ENCODE measurements at regions not wholly inside any gene's neighbourhood (a gene's known extent, or its start where the extent isn't known, plus 50 kb on each side); places are given as distances from the start of the nearest gene placed in this dataset.

GRCh38 chr13:90801621-90802020 lies 545.9 kb upstream of the MIR17HG start:
- ATAC-seq (no peak), DNase-seq (no peak)
- 75% methylated on average over 7 of the region's 7 CpGs for WGBS (ENCODE audit: insufficient coverage)
- H3K9me3 Mint-ChIP-seq = peaks cover 6 to 9% of the 10 kb centered on the region in 2 donors
- H3K27me3 ChIP-seq (ENCODE audit: control insufficient read depth, insufficient read depth, low read length) = no peaks in the 10 kb centered on the region
- no peaks in the 10 kb centered on the region for H3K27me3 Mint-ChIP-seq (ENCODE audit: low read depth in 2 of 2)
- no peak overlapping the region for H3K4me3 ChIP-seq (ENCODE audit: low read length)
- H3K9me3 ChIP-seq (ENCODE audit: control insufficient read depth, insufficient read depth, low read length) = peaks cover 3% of the 10 kb centered on the region
- H3K27ac ChIP-seq (ENCODE audit: low read length) = no peak overlapping the region
- H3K4me1 Mint-ChIP-seq = no peaks in the 10 kb centered on the region
- intact Hi-C loops (cut with micrococcal nuclease) = no loop called here
- H3K27ac Mint-ChIP-seq = no peak overlapping the region
- no peaks in the 10 kb centered on the region for H3K36me3 ChIP-seq (ENCODE audit: control insufficient read depth, insufficient read depth, low read length)
- TF ChIP-seq CTCF (IDR thresholded peaks at IDR 0.05) = no peak
- no peaks in the 10 kb centered on the region for H3K4me1 ChIP-seq (ENCODE audit: control insufficient read depth, insufficient read depth, low read length)
- H3K4me3 Mint-ChIP-seq = no peak overlapping the region
- no peaks in the 10 kb centered on the region for H3K36me3 Mint-ChIP-seq

- H3K4me3 ChIP-seq (ENCODE audit: low read length) = no peak overlapping the region
- WGBS (ENCODE audit: insufficient coverage) = no CpG with 5 or more reads among the region's 2 CpGs
- no peaks in the 10 kb centered on the region for H3K4me1 Mint-ChIP-seq
- H3K36me3 Mint-ChIP-seq = no peaks in the 10 kb centered on the region
- no peak for TF ChIP-seq CTCF (IDR thresholded peaks at IDR 0.05)
- H3K36me3 ChIP-seq (ENCODE audit: control insufficient read depth, insufficient read depth, low read length) = no peaks in the 10 kb centered on the region
- no peak for DNase-seq
- intact Hi-C loops (cut with micrococcal nuclease) = no loop called here
- H3K4me1 ChIP-seq (ENCODE audit: control insufficient read depth, insufficient read depth, low read length) = no peaks in the 10 kb centered on the region
- H3K4me3 Mint-ChIP-seq = no peak overlapping the region
- ATAC-seq = no peak
- H3K27ac ChIP-seq (ENCODE audit: low read length) = no peak overlapping the region
- H3K9me3 Mint-ChIP-seq = peaks cover 6 to 8% of the 10 kb centered on the region in 2 donors
- H3K27me3 ChIP-seq (ENCODE audit: control insufficient read depth, insufficient read depth, low read length) = no peaks in the 10 kb centered on the region
- H3K27me3 Mint-ChIP-seq (ENCODE audit: low read depth in 2 of 2) = no peaks in the 10 kb centered on the region
- H3K9me3 ChIP-seq (ENCODE audit: control insufficient read depth, insufficient read depth, low read length) = peaks cover 3% of the 10 kb centered on the region
- H3K27ac Mint-ChIP-seq = no peak overlapping the region
Observed at GRCh38 chr13:90803210-90803609, 544.3 kb upstream of the MIR17HG start.

DNA sequence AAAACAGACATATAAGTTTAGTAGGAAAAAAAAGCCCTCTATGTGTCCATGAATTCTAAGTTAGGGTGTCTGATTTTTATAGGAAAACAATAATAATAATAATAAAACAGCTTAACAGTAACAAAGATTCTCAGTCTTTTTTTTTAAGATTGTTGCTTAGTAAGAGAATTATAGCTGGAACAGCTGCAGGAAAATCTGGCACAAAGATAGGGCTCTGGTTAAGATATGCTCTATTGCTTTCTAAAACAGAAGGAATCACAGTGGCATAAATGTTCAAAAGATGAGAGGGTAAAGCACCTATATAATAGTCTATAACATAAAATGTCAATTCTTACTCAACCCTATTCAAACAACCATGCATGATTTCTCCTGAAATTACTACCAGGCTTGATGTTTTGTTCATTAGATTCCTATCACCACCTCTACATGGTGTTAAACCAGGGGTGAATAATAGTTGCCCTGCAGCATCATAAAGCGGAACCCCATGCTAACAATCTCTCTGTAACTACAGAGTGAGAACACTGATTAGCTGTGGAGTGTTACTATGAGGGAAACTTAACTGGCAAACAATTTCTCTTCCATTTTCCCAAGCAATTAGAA lies 541.4 kb upstream of the MIR17HG start:
- DNase-seq (no peak), ATAC-seq (no peak)
- no peaks in the 10 kb centered on the region for H3K36me3 Mint-ChIP-seq
- Histone ChIP-seq H3K9me3 (ENCODE audit: control insufficient read depth, insufficient read depth, low read length) (no peaks in the 10 kb centered on the region), H3K4me3 (ENCODE audit: low read length) (no peak overlapping the region), H3K27me3 (ENCODE audit: control insufficient read depth, insufficient read depth, low read length) (no peaks in the 10 kb centered on the region), H3K4me1 (ENCODE audit: control insufficient read depth, insufficient read depth, low read length) (no peaks in the 10 kb centered on the region), H3K36me3 (ENCODE audit: control insufficient read depth, insufficient read depth, low read length) (no peaks in the 10 kb centered on the region), H3K27ac (ENCODE audit: low read length) (no peak overlapping the region)
- H3K4me1 Mint-ChIP-seq = no peaks in the 10 kb centered on the region
- peaks cover 9 to 11% of the 10 kb centered on the region in 2 donors for H3K9me3 Mint-ChIP-seq
- H3K27me3 Mint-ChIP-seq (ENCODE audit: low read depth in 2 of 2) = no peaks in the 10 kb centered on the region
- WGBS (ENCODE audit: insufficient coverage) = no CpG with 5 or more reads among the region's 1 CpG
- H3K27ac Mint-ChIP-seq = no peak overlapping the region
- intact Hi-C loops (cut with micrococcal nuclease) = no loop called here
- H3K4me3 Mint-ChIP-seq = no peak overlapping the region
- TF ChIP-seq CTCF (IDR thresholded peaks at IDR 0.05) = no peak

- H3K9me3 ChIP-seq (ENCODE audit: control insufficient read depth, insufficient read depth, low read length) = no peaks in the 10 kb centered on the region
- no peak for ATAC-seq
- H3K27ac Mint-ChIP-seq = no peak overlapping the region
- peaks cover 9 to 11% of the 10 kb centered on the region in 2 donors for H3K9me3 Mint-ChIP-seq
- TF ChIP-seq CTCF (IDR thresholded peaks at IDR 0.05) = no peak
- no peak overlapping the region for H3K4me3 Mint-ChIP-seq
- intact Hi-C loops (cut with micrococcal nuclease) = no loop called here
- H3K4me3 ChIP-seq (ENCODE audit: low read length) = no peak overlapping the region
- 48% methylated on average over 2 of the region's 2 CpGs for WGBS (ENCODE audit: insufficient coverage)
- H3K36me3 ChIP-seq (ENCODE audit: control insufficient read depth, insufficient read depth, low read length) = no peaks in the 10 kb centered on the region
- no peaks in the 10 kb centered on the region for H3K27me3 ChIP-seq (ENCODE audit: control insufficient read depth, insufficient read depth, low read length)
- H3K4me1 Mint-ChIP-seq = no peaks in the 10 kb centered on the region
- H3K27ac ChIP-seq (ENCODE audit: low read length) = no peak overlapping the region
- H3K4me1 ChIP-seq (ENCODE audit: control insufficient read depth, insufficient read depth, low read length) = no peaks in the 10 kb centered on the region
- DNase-seq = no peak
- no peaks in the 10 kb centered on the region for H3K36me3 Mint-ChIP-seq
- no peaks in the 10 kb centered on the region for H3K27me3 Mint-ChIP-seq (ENCODE audit: low read depth in 2 of 2)
Observed at GRCh38 chr13:90806892-90807291, 540.6 kb upstream of the MIR17HG start.
